GM23338 (cell line): ENCODE measurements at regions not wholly inside any gene's neighbourhood (a gene's known extent, or its start where the extent isn't known, plus 50 kb on each side); places are given as distances from the start of the nearest gene placed in this dataset.

ENCODE experiments used
- ATAC-seq: fragments of 200-7000 bp; cut with Tn5 transposase; 3 replicates; pipeline ENCODE4 v1.9.1; 2020
- DNase-seq: peaks from one replicate; pipeline ENCODE4 v3.0.0-alpha.2; 2015; ENCODE audit warnings: low spot score
- H2AFZ ChIP-seq: fragments of 200-600 bp; sonication (generic); 2 replicates; pipeline ENCODE4 v1.8.0; 2016; ENCODE audit warnings: antibody characterized with exemption, mild to moderate bottlenecking, moderate library complexity
- H3F3A ChIP-seq: fragments of 200-600 bp; sonication (generic); replicated peaks from 2 replicates; pipeline ENCODE4 v1.8.0; 2017; ENCODE audit warnings: antibody characterized with exemption, mixed run types, low read depth
- H3K27ac ChIP-seq: fragments of 200-600 bp; sonication (generic); 2 replicates; pipeline ENCODE4 v1.6.1; 2016; ENCODE audit warnings: low read depth
- H3K27me3 ChIP-seq: fragments of 200-600 bp; sonication (generic); 2 replicates; pipeline ENCODE4 v1.8.0; 2016; ENCODE audit warnings: mild to moderate bottlenecking, mixed run types, moderate library complexity; ENCODE audit not compliant: insufficient read depth
- H3K36me3 ChIP-seq: fragments of 200-600 bp; sonication (generic); 2 replicates; pipeline ENCODE4 v1.8.0; 2016; ENCODE audit warnings: mild to moderate bottlenecking; ENCODE audit not compliant: insufficient read depth
- H3K4me1 ChIP-seq: fragments of 200-600 bp; sonication (generic); 2 replicates; pipeline ENCODE4 v1.8.0; 2016; ENCODE audit warnings: mild to moderate bottlenecking, moderate library complexity; ENCODE audit not compliant: insufficient read depth
- H3K4me2 ChIP-seq: fragments of 200-600 bp; sonication (generic); 2 replicates; pipeline ENCODE4 v1.7.1; 2017; ENCODE audit warnings: mixed run types
- H3K4me3 ChIP-seq: fragments of 200-600 bp; sonication (generic); 2 replicates; pipeline ENCODE4 v1.6.1; 2016; ENCODE audit warnings: mixed run types
- H3K79me2 ChIP-seq: fragments of 200-600 bp; sonication (generic); replicated peaks from 2 replicates; pipeline ENCODE4 v1.8.0; 2017; ENCODE audit warnings: mild to moderate bottlenecking; ENCODE audit not compliant: insufficient read depth
- H3K9me2 ChIP-seq: fragments of 200-600 bp; sonication (generic); 2 replicates; pipeline ENCODE4 v1.8.0; 2017; ENCODE audit not compliant: insufficient read depth
- H4K20me1 ChIP-seq: fragments of 200-600 bp; sonication (generic); replicated peaks from 2 replicates; pipeline ENCODE4 v1.8.0; 2017; ENCODE audit warnings: mild to moderate bottlenecking; ENCODE audit not compliant: insufficient read depth
- H3K27ac Mint-ChIP-seq: 2 replicates; pipeline ENCODE4 v1.8.0; 2020; ENCODE audit warnings: inconsistent platforms, mild to moderate bottlenecking, moderate library complexity, mixed read lengths
- H3K27me3 Mint-ChIP-seq: 3 replicates; pipeline ENCODE4 v1.8.0; 2022; ENCODE audit warnings: low read depth, mild to moderate bottlenecking, moderate library complexity, mixed read lengths, inconsistent platforms; ENCODE audit not compliant: insufficient read depth, poor library complexity
- H3K36me3 Mint-ChIP-seq: 3 replicates; pipeline ENCODE4 v1.8.0; 2021; ENCODE audit warnings: low read depth, mild to moderate bottlenecking, inconsistent platforms, moderate library complexity, mixed read lengths
- H3K4me1 Mint-ChIP-seq: 3 replicates; pipeline ENCODE4 v1.8.0; 2020; ENCODE audit warnings: mild to moderate bottlenecking, inconsistent platforms, mixed read lengths
- H3K4me3 Mint-ChIP-seq: 3 replicates; pipeline ENCODE4 v1.8.0; 2021; ENCODE audit warnings: moderate library complexity, mild to moderate bottlenecking, inconsistent platforms, mixed read lengths
- H3K9me3 Mint-ChIP-seq: 3 replicates; pipeline ENCODE4 v1.8.0; 2020; ENCODE audit warnings: moderate library complexity, mild to moderate bottlenecking, inconsistent platforms, mixed read lengths
- CREB1 ChIP-seq: fragments of 250-450 bp; sonication (Bioruptor Pico); IDR thresholded peaks from 2 replicates; pipeline ENCODE4 v1.5.0; 2020; ENCODE audit warnings: low read depth, mild to moderate bottlenecking, moderate library complexity
- EZH2 ChIP-seq: fragments of 200-600 bp; sonication (generic); IDR thresholded peaks from one replicate; pipeline ENCODE4 v1.8.0; 2017; ENCODE audit warnings: antibody characterized with exemption, mild to moderate bottlenecking, low read depth; ENCODE audit not compliant: unreplicated experiment
- EZH2phosphoT487 ChIP-seq: fragments of 200-600 bp; sonication (generic); IDR thresholded peaks from one replicate; pipeline ENCODE4 v1.8.1; 2018; ENCODE audit warnings: antibody characterized with exemption; ENCODE audit not compliant: unreplicated experiment
- NANOG ChIP-seq: IDR thresholded peaks from 2 replicates; pipeline ENCODE4 v1.6.1; 2016; ENCODE audit warnings: antibody characterized with exemption, borderline replicate concordance
- STAT1 ChIP-seq: IDR thresholded peaks from one replicate; pipeline ENCODE4 v1.6.1; 2016; ENCODE audit warnings: antibody characterized with exemption; ENCODE audit not compliant: unreplicated experiment
- TF ChIP-seq, protein P1 (sequence below): IDR thresholded peaks from one replicate; pipeline ENCODE4 v1.6.1; 2018; ENCODE audit warnings: antibody characterized with exemption; ENCODE audit not compliant: unreplicated experiment
- TF ChIP-seq, protein P2 (sequence below): IDR thresholded peaks from 2 replicates; pipeline ENCODE4 v1.6.1; 2016; ENCODE audit warnings: antibody characterized with exemption
- TF ChIP-seq, protein P3 (sequence below): fragments of 250-450 bp; sonication (Bioruptor Pico); IDR thresholded peaks from 2 replicates; pipeline ENCODE4 v1.5.0; 2020; ENCODE audit warnings: mild to moderate bottlenecking, moderate library complexity

DNA sequence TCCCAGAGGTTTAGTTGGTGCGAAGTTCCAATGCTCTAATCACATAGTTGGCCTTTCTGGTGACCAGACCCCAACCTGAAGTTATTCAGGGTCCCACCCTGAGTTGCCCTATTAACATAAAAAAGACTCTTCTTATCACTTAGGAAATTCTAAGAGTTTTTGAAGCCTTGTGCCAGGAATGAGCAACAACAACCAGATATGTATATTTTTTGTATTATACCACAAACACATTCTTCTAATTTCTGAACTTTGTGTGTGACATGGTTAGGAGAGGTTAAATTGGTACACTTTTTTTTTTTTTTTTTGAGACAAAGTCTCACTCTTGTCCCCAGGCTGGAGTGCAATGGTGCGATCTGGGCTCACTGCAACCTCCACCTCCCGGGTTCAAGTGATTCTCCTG lies 320.4 kb upstream of the PDE3A start:
- no peak overlapping the region for H3K27ac Mint-ChIP-seq
- no peaks in the 10 kb centered on the region for H3K36me3 ChIP-seq
- no peaks in the 10 kb centered on the region for H3K36me3 Mint-ChIP-seq
- H3F3A ChIP-seq, result no peaks in the 10 kb centered on the region
- H3K4me2 ChIP-seq, result no peak overlapping the region
- TF ChIP-seq EZH2phosphoT487, result no peak
- TF ChIP-seq, protein P1, sequence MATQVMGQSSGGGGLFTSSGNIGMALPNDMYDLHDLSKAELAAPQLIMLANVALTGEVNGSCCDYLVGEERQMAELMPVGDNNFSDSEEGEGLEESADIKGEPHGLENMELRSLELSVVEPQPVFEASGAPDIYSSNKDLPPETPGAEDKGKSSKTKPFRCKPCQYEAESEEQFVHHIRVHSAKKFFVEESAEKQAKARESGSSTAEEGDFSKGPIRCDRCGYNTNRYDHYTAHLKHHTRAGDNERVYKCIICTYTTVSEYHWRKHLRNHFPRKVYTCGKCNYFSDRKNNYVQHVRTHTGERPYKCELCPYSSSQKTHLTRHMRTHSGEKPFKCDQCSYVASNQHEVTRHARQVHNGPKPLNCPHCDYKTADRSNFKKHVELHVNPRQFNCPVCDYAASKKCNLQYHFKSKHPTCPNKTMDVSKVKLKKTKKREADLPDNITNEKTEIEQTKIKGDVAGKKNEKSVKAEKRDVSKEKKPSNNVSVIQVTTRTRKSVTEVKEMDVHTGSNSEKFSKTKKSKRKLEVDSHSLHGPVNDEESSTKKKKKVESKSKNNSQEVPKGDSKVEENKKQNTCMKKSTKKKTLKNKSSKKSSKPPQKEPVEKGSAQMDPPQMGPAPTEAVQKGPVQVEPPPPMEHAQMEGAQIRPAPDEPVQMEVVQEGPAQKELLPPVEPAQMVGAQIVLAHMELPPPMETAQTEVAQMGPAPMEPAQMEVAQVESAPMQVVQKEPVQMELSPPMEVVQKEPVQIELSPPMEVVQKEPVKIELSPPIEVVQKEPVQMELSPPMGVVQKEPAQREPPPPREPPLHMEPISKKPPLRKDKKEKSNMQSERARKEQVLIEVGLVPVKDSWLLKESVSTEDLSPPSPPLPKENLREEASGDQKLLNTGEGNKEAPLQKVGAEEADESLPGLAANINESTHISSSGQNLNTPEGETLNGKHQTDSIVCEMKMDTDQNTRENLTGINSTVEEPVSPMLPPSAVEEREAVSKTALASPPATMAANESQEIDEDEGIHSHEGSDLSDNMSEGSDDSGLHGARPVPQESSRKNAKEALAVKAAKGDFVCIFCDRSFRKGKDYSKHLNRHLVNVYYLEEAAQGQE, result no peak
- no peaks in the 10 kb centered on the region for H4K20me1 ChIP-seq
- H2AFZ ChIP-seq, result no peak overlapping the region
- H3K4me1 ChIP-seq, result no peaks in the 10 kb centered on the region
- H3K9me2 ChIP-seq, result no peaks in the 10 kb centered on the region
- no peak overlapping the region for H3K27ac ChIP-seq
- no peaks in the 10 kb centered on the region for H3K27me3 Mint-ChIP-seq
- ATAC-seq (no peak), DNase-seq (no peak)
- no peaks in the 10 kb centered on the region for H3K9me3 Mint-ChIP-seq
- no peak overlapping the region for H3K4me3 Mint-ChIP-seq
- H3K4me1 Mint-ChIP-seq, result no peaks in the 10 kb centered on the region
- H3K27me3 ChIP-seq, result no peaks in the 10 kb centered on the region
- no peak overlapping the region for H3K4me3 ChIP-seq
- no peaks in the 10 kb centered on the region for H3K79me2 ChIP-seq

DNA sequence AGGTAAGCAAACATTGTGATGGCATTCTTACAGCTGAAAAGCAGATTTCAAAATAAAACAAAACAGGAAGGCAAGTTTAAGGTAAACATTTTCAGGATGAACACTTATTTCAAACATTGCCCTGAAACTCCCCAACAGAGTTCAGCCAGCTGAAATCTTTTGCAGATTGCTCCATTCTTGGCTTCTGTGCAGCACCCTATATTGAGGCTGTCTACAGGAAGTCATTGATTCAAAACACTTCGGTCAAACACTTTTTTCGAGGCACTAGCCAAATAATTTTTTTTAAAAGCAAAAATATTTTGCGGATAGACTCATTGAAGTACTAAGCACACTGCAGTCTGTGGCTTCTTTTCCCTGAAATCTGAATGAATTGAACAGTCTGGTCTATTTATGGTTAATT lies 318.1 kb upstream of the PDE3A start:
- Mint-ChIP-seq H3K4me1 (no peaks in the 10 kb centered on the region), H3K4me3 (no peak overlapping the region), H3K9me3 (no peaks in the 10 kb centered on the region), H3K36me3 (no peaks in the 10 kb centered on the region), H3K27ac (no peak overlapping the region), H3K27me3 (no peaks in the 10 kb centered on the region)
- H3K27ac ChIP-seq, result no peak overlapping the region
- H3K9me2 ChIP-seq, result no peaks in the 10 kb centered on the region
- no peaks in the 10 kb centered on the region for H3K27me3 ChIP-seq
- H3K36me3 ChIP-seq, result no peaks in the 10 kb centered on the region
- DNase-seq (no peak), ATAC-seq (no peak)
- no peaks in the 10 kb centered on the region for H3K4me1 ChIP-seq
- H2AFZ ChIP-seq, result 0 out of 2 replicates have a peak overlapping the region, but pooled peaks have one; percentile 6
- no peaks in the 10 kb centered on the region for H3F3A ChIP-seq
- H4K20me1 ChIP-seq, result no peaks in the 10 kb centered on the region
- H3K79me2 ChIP-seq, result no peaks in the 10 kb centered on the region
- H3K4me2 ChIP-seq, result no peak overlapping the region
- H3K4me3 ChIP-seq, result no peak overlapping the region
- no peak for TF ChIP-seq EZH2
- TF ChIP-seq, protein P2, sequence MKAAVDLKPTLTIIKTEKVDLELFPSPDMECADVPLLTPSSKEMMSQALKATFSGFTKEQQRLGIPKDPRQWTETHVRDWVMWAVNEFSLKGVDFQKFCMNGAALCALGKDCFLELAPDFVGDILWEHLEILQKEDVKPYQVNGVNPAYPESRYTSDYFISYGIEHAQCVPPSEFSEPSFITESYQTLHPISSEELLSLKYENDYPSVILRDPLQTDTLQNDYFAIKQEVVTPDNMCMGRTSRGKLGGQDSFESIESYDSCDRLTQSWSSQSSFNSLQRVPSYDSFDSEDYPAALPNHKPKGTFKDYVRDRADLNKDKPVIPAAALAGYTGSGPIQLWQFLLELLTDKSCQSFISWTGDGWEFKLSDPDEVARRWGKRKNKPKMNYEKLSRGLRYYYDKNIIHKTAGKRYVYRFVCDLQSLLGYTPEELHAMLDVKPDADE, result no peak
- no peak for TF ChIP-seq CREB1 (CRISPR knock-in tag)
- TF ChIP-seq, protein P3, sequence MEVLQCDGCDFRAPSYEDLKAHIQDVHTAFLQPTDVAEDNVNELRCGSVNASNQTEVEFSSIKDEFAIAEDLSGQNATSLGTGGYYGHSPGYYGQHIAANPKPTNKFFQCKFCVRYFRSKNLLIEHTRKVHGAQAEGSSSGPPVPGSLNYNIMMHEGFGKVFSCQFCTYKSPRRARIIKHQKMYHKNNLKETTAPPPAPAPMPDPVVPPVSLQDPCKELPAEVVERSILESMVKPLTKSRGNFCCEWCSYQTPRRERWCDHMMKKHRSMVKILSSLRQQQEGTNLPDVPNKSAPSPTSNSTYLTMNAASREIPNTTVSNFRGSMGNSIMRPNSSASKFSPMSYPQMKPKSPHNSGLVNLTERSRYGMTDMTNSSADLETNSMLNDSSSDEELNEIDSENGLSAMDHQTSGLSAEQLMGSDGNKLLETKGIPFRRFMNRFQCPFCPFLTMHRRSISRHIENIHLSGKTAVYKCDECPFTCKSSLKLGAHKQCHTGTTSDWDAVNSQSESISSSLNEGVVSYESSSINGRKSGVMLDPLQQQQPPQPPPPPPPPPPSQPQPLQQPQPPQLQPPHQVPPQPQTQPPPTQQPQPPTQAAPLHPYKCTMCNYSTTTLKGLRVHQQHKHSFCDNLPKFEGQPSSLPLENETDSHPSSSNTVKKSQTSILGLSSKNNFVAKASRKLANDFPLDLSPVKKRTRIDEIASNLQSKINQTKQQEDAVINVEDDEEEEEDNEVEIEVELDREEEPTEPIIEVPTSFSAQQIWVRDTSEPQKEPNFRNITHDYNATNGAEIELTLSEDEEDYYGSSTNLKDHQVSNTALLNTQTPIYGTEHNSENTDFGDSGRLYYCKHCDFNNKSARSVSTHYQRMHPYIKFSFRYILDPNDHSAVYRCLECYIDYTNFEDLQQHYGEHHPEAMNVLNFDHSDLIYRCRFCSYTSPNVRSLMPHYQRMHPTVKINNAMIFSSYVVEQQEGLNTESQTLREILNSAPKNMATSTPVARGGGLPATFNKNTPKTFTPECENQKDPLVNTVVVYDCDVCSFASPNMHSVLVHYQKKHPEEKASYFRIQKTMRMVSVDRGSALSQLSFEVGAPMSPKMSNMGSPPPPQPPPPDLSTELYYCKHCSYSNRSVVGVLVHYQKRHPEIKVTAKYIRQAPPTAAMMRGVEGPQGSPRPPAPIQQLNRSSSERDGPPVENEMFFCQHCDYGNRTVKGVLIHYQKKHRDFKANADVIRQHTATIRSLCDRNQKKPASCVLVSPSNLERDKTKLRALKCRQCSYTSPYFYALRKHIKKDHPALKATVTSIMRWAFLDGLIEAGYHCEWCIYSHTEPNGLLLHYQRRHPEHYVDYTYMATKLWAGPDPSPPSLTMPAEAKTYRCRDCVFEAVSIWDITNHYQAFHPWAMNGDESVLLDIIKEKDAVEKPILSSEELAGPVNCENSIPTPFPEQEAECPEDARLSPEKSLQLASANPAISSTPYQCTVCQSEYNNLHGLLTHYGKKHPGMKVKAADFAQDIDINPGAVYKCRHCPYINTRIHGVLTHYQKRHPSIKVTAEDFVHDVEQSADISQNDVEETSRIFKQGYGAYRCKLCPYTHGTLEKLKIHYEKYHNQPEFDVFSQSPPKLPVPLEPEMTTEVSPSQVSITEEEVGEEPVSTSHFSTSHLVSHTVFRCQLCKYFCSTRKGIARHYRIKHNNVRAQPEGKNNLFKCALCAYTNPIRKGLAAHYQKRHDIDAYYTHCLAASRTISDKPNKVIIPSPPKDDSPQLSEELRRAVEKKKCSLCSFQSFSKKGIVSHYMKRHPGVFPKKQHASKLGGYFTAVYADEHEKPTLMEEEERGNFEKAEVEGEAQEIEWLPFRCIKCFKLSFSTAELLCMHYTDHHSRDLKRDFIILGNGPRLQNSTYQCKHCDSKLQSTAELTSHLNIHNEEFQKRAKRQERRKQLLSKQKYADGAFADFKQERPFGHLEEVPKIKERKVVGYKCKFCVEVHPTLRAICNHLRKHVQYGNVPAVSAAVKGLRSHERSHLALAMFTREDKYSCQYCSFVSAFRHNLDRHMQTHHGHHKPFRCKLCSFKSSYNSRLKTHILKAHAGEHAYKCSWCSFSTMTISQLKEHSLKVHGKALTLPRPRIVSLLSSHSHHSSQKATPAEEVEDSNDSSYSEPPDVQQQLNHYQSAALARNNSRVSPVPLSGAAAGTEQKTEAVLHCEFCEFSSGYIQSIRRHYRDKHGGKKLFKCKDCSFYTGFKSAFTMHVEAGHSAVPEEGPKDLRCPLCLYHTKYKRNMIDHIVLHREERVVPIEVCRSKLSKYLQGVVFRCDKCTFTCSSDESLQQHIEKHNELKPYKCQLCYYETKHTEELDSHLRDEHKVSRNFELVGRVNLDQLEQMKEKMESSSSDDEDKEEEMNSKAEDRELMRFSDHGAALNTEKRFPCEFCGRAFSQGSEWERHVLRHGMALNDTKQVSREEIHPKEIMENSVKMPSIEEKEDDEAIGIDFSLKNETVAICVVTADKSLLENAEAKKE, result no peak
- TF ChIP-seq NANOG, result no peak
- no peak for TF ChIP-seq STAT1
